ENCODE measurements at regions not wholly inside any gene's neighbourhood (a gene's known extent, or its start where the extent isn't known, plus 50 kb on each side); places are given as distances from the start of the nearest gene placed in this dataset.
"Not testable (repeated sequence)": the region's sequence is repeated elsewhere in the genome, so short reads cannot be mapped to it uniquely, and the experiment has no call there.

DNA sequence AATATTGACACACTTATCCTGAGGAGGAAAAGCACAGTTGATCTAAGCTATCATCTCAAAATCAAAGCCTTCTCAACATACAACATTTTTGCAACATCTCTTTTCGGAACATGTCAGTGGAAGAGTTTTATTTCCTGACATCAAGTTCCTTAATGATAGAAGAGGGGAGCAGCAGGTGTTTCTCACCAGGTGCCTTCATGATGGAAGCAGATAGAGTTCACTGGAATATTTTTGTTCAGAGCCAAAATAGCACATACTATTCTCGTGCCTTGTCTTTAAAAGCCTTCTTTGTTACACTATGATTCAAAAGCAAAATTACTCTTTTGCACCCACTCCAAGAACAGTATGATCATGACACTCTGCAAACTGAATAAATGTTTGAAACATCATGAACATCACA is 176.9 kb upstream of the CCNG1 start:
- Mint-ChIP-seq H3K4me1 (no peaks in the 10 kb centered on the region), H3K4me3 (no peak overlapping the region), H3K9me3 (no peaks in the 10 kb centered on the region), H3K36me3 (ENCODE audit: insufficient read depth) (no peaks in the 10 kb centered on the region), H3K27me3 (no peaks in the 10 kb centered on the region), H3K27ac (ENCODE audit: low read depth) (no peak overlapping the region)
- DNase-seq (ENCODE audit: low spot score in 2 of 2), result no peak
- ATAC-seq (replicated peaks; ENCODE audit: extremely low read depth, poor library complexity, severe bottlenecking), result no peak

DNA sequence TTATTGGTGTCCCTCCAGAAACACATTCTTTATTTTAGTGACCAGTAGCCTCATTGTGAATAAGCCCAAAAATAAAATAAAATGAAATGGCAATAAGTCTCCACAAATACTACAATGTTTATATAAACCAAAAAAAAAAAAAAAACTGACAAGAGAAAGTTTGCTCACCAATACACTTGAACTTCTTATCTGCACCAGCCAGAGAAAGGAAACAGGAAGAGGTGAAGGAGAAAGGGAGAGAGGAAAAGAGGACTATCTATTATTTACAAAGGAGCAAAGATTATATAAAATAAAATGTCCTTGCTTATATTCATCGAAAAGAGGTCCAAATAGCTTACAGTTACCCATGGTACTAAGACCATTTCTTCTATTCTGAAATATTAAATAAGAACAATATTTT is 176.4 kb upstream of the CCNG1 start:
- no peak overlapping the region for H3K27ac Mint-ChIP-seq (ENCODE audit: low read depth)
- H3K4me1 Mint-ChIP-seq, result no peaks in the 10 kb centered on the region
- ATAC-seq (replicated peaks; ENCODE audit: extremely low read depth, poor library complexity, severe bottlenecking) (no peak), DNase-seq (ENCODE audit: low spot score in 2 of 2) (no peak)
- H3K9me3 Mint-ChIP-seq, result no peaks in the 10 kb centered on the region
- H3K4me3 Mint-ChIP-seq, result no peak overlapping the region
- no peaks in the 10 kb centered on the region for H3K36me3 Mint-ChIP-seq (ENCODE audit: insufficient read depth)
- no peaks in the 10 kb centered on the region for H3K27me3 Mint-ChIP-seq

DNA sequence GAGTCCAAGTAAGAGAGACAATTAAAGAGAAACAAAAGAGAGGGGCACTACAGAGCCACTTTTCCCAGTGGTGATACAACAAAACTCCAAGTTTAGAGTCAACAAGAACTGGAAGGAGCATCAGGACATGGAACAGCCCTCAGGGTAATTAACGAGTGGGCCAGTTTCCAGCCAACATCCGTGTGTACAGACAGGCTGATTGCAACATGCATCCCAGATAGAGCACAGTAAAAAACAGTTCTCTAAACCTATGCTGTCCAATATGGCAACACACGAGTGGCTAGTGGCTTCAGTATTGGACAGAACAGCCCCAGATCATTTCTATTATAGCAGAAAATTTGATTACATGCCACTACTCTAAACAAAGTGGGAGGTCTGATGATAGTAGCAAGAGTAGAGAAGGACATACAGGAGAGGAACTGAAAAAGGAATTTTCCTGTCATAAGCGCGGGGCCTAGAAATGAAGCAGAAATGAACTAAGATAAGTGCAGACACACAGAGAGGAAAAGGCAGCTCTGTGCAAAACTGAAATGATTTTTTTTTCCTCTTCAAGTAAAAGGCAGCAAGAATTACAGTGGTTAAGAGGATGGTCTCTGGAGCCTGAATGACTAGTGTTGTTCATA is 175.6 kb upstream of the CCNG1 start:
- no peaks in the 10 kb centered on the region for H3K4me1 Mint-ChIP-seq

DNA sequence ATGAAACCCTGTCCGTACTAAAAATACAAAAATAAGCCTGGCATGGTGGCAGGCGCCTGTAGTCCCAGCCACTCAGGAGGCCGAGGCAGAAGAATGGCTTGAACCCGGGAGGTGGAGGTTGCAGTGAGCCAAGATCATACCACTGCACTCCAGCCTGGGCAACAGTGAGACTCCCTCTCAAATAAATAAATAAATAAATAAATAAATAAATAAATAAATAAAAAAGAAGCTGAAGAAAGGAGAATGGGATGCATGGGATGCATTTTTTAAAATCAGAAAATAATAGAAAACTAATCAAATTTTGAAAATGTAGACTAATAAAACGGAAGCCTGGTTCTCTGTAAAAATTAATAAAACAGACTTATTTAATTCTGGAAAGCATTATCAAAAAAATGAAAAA is 171.1 kb upstream of the CCNG1 start:
- DNase-seq (ENCODE audit: low spot score in 2 of 2); H3K27me3 Mint-ChIP-seq; H3K36me3 Mint-ChIP-seq (ENCODE audit: insufficient read depth); H3K4me1 Mint-ChIP-seq; H3K27ac Mint-ChIP-seq (ENCODE audit: low read depth); H3K9me3 Mint-ChIP-seq; ATAC-seq (replicated peaks; ENCODE audit: extremely low read depth, poor library complexity, severe bottlenecking); H3K4me3 Mint-ChIP-seq: not testable (repeated sequence)

More for the DNA sequence above, 175.6 kb upstream of the CCNG1 start:
- H3K36me3 Mint-ChIP-seq (ENCODE audit: insufficient read depth), result no peaks in the 10 kb centered on the region
- H3K4me3 Mint-ChIP-seq, result no peak overlapping the region
- H3K27me3 Mint-ChIP-seq, result no peaks in the 10 kb centered on the region
- H3K27ac Mint-ChIP-seq (ENCODE audit: low read depth), result no peak overlapping the region
- no peaks in the 10 kb centered on the region for H3K9me3 Mint-ChIP-seq
- ATAC-seq (replicated peaks; ENCODE audit: extremely low read depth, poor library complexity, severe bottlenecking) (no peak), DNase-seq (ENCODE audit: low spot score in 2 of 2) (no peak)

DNA sequence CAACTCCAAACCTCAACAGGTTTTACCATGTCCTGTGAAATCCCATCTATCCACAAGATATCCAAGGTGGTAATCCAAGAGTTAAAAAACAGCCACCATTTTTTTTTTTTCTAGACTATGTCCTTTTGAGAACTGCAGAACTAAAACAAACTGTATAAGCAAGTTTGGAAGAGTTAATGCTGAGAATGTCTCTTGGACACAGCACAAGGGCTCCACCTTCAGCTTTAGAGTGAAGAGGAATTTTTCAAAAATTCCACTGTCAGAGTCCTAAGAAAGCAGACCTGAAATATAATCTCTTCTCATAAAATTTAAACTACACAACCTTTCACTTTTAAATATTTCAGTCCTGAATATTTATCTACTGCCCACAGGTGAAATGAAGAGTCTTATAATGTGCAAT is 167.8 kb upstream of the CCNG1 start:
- no peaks in the 10 kb centered on the region for H3K27me3 Mint-ChIP-seq
- H3K36me3 Mint-ChIP-seq (ENCODE audit: insufficient read depth), result no peaks in the 10 kb centered on the region
- DNase-seq (ENCODE audit: low spot score in 2 of 2), result no peak
- ATAC-seq (replicated peaks; ENCODE audit: extremely low read depth, poor library complexity, severe bottlenecking), result no peak
- H3K27ac Mint-ChIP-seq (ENCODE audit: low read depth), result no peak overlapping the region
- no peaks in the 10 kb centered on the region for H3K4me1 Mint-ChIP-seq
- H3K9me3 Mint-ChIP-seq, result no peaks in the 10 kb centered on the region
- H3K4me3 Mint-ChIP-seq, result no peak overlapping the region

DNA sequence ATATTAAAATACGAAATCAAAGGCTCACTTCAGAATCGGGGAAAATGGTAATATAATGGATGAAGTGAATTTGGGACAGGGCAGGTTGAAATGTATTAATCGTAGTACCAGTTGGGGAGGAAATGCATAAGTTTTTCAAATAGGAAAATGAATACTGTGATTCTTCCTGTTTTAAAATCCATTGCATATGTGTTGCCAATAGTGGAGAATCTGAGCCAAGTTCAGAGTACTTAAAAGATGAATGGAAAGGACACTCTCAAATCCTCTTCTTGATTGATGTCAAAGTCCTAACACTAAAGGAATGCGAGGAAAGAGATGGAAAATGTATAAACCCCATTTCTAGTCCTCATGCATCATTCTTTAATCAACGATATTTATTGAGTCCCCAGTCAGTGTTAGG is 160.9 kb upstream of the CCNG1 start:
- ATAC-seq (replicated peaks; ENCODE audit: extremely low read depth, poor library complexity, severe bottlenecking), result no peak
- Mint-ChIP-seq H3K4me3 (no peak overlapping the region), H3K4me1 (no peaks in the 10 kb centered on the region), H3K9me3 (peaks cover 4% of the 10 kb centered on the region), H3K36me3 (ENCODE audit: insufficient read depth) (no peaks in the 10 kb centered on the region), H3K27me3 (no peaks in the 10 kb centered on the region), H3K27ac (ENCODE audit: low read depth) (no peak overlapping the region)
- DNase-seq (ENCODE audit: low spot score in 2 of 2), result no peak

DNA sequence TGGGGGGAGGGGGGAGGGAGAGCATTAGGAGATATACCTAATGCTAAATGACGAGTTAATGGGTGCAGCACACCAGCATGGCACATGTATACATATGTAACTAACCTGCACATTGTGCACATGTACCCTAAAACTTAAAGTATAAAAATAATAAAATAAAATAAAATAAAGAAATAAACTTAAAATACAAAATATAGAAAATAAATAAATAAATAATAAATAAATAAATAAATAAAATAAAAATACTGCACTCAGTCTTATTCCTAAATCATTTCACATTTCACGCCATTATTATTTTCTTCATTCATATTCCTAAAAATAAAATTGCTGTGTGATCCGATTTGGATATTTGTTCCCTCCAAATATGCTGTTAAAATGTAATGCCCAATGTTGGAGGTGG is 156.5 kb upstream of the CCNG1 start:
- not testable (repeated sequence) for ATAC-seq (replicated peaks; ENCODE audit: extremely low read depth, poor library complexity, severe bottlenecking); H3K36me3 Mint-ChIP-seq (ENCODE audit: insufficient read depth); H3K4me3 Mint-ChIP-seq; H3K9me3 Mint-ChIP-seq; DNase-seq (ENCODE audit: low spot score in 2 of 2); H3K4me1 Mint-ChIP-seq; H3K27ac Mint-ChIP-seq (ENCODE audit: low read depth); H3K27me3 Mint-ChIP-seq

DNA sequence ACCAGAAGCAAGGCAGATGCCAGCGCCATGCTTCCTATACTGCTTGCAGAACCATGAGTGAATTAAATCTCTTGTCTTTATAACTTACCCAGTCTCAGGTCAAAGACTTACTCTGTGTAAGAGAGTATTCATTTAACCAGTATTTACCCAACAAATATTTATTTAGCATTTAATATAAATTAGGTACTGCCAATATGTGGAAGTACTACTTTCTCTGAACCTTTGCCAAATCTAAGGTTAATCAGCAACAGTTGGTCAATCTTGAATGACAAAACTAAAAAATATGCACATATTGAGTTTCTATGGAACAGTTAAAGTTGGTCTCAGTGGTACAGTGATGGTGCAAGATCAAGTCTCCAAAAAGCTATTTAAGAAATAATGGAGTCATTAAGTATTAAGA is 155.9 kb upstream of the CCNG1 start:
- Mint-ChIP-seq H3K9me3 (peaks cover 5% of the 10 kb centered on the region), H3K4me1 (no peaks in the 10 kb centered on the region), H3K4me3 (no peak overlapping the region), H3K27me3 (no peaks in the 10 kb centered on the region), H3K27ac (ENCODE audit: low read depth) (no peak overlapping the region), H3K36me3 (ENCODE audit: insufficient read depth) (no peaks in the 10 kb centered on the region)
- no peak for ATAC-seq (replicated peaks; ENCODE audit: extremely low read depth, poor library complexity, severe bottlenecking)
- DNase-seq (ENCODE audit: low spot score in 2 of 2), result no peak

DNA sequence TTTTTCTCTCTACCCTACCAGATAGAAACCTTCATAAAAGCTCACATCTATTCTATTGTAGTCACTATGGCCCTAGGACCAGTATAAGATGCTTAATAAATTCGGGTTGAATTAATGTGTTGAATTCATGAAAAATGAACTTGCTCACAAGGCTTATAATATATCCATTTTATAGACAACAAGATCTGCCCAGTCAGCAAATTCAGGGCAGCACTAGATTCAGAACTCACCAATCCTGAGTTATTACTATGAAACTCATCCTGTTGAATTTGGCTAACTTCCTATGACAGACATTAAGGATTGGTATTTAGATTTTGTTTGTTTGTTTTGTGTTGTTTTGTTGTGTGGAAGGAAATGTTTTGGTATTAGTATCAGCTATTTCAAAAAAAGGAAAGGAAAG is 143.6 kb upstream of the CCNG1 start:
- Mint-ChIP-seq H3K27ac (ENCODE audit: low read depth) (no peak overlapping the region), H3K4me3 (no peak overlapping the region)
- no peak for ATAC-seq (replicated peaks; ENCODE audit: extremely low read depth, poor library complexity, severe bottlenecking)

DNA sequence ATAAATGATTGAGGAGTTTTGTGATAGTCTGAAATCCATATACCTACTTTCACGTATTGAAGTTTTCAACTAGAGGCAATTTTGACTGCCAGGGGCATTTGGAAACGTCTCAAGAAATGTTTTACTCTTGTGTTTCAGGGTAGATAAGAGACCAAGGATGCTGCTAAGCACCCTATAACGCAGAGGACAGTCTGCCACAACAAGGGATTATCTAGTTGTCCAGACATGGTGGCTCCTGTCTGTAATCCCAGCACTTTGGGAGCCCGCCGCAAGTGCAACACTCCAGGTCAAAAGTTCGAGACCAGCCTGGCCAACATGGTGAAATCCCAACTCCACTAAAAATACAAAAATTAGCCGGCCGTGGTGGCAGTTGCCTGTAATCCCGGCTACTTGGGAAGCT is 133.7 kb upstream of the CCNG1 start:
- H3K36me3 Mint-ChIP-seq (ENCODE audit: insufficient read depth), result peaks cover 2% of the 10 kb centered on the region

More for the DNA sequence above, 143.6 kb upstream of the CCNG1 start:
- Mint-ChIP-seq H3K36me3 (ENCODE audit: insufficient read depth) (no peaks in the 10 kb centered on the region), H3K27me3 (peaks cover 33% of the 10 kb centered on the region), H3K4me1 (no peaks in the 10 kb centered on the region), H3K9me3 (no peaks in the 10 kb centered on the region)
- DNase-seq (ENCODE audit: low spot score in 2 of 2), result no peak

DNA sequence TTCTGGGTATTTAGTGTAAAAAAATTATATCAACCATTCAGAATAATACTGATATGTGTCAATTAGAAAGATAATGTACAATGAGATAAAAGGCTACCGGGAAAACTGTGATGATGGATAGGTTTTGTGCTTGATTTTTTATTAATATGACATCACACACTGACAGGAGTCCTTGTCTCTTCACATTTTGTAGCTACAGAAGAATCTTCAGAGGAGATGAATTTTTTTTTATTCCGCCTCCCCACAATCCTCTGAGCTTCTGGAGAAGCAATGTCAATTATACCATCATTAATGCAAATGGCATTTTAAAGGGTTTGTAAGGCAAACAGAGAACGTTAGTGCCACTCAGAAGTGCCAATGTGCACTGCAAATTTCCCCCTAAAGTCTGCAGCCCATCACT is 131.7 kb upstream of the CCNG1 start:
- ATAC-seq (replicated peaks; ENCODE audit: extremely low read depth, poor library complexity, severe bottlenecking), result no peak
- DNase-seq (ENCODE audit: low spot score in 2 of 2), result no peak
- Mint-ChIP-seq H3K4me3 (no peak overlapping the region), H3K9me3 (no peaks in the 10 kb centered on the region), H3K4me1 (no peaks in the 10 kb centered on the region), H3K27me3 (peaks cover 27% of the 10 kb centered on the region), H3K36me3 (ENCODE audit: insufficient read depth) (peaks cover 2% of the 10 kb centered on the region), H3K27ac (ENCODE audit: low read depth) (no peak overlapping the region)

More for the DNA sequence above, 133.7 kb upstream of the CCNG1 start:
- Mint-ChIP-seq H3K4me3 (no peak overlapping the region), H3K9me3 (no peaks in the 10 kb centered on the region), H3K27ac (ENCODE audit: low read depth) (no peak overlapping the region), H3K27me3 (peaks cover 40% of the 10 kb centered on the region), H3K4me1 (no peaks in the 10 kb centered on the region)
- ATAC-seq (replicated peaks; ENCODE audit: extremely low read depth, poor library complexity, severe bottlenecking), result no peak
- no peak for DNase-seq (ENCODE audit: low spot score in 2 of 2)

DNA sequence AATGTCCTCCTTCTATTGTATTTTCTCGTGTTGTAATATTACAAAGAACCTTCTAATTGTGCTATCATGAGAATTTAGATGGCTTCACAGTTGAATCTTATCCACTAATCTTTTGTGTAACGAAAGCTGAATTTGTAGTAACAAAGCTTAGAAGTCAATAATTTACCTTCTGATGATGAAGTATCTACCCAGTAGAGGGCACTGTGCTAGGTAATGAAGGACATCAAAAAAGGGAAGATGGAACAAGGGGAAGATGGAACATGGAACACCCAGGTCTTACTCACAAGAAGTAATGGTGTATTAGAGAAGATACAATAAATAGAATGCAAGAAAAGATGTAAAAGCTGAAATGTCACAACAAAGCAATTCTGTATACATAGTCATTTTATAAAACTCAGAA is 131.0 kb upstream of the CCNG1 start:
- H3K27ac Mint-ChIP-seq (ENCODE audit: low read depth), result no peak overlapping the region
- H3K4me1 Mint-ChIP-seq, result no peaks in the 10 kb centered on the region
- H3K4me3 Mint-ChIP-seq, result no peak overlapping the region
- no peak for DNase-seq (ENCODE audit: low spot score in 2 of 2)
- peaks cover 24% of the 10 kb centered on the region for H3K27me3 Mint-ChIP-seq
- H3K9me3 Mint-ChIP-seq, result no peaks in the 10 kb centered on the region
- no peak for ATAC-seq (replicated peaks; ENCODE audit: extremely low read depth, poor library complexity, severe bottlenecking)
- H3K36me3 Mint-ChIP-seq (ENCODE audit: insufficient read depth), result peaks cover 2% of the 10 kb centered on the region

DNA sequence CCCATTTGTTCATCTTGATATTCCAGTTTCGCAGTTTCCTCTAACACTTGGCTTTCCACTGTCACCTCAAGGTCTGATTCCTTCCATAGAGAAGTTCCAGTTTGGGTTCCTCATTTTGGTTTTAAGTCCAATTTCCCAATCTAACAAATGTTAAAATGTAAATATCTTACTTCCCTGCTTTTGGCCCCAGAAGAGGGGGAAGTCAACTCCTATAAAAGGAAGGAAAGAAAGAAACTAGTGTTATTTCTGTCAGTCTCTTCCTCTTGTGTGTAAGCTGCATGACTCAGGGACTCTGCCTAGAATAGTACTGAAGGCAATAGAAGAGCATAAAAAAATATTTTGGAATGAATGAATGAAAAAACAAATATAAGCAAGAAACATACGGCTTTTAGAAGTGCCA is 127.5 kb upstream of the CCNG1 start:
- ATAC-seq (replicated peaks; ENCODE audit: extremely low read depth, poor library complexity, severe bottlenecking) (no peak), DNase-seq (ENCODE audit: low spot score in 2 of 2) (no peak)
- no peak overlapping the region for H3K27ac Mint-ChIP-seq (ENCODE audit: low read depth)

DNA sequence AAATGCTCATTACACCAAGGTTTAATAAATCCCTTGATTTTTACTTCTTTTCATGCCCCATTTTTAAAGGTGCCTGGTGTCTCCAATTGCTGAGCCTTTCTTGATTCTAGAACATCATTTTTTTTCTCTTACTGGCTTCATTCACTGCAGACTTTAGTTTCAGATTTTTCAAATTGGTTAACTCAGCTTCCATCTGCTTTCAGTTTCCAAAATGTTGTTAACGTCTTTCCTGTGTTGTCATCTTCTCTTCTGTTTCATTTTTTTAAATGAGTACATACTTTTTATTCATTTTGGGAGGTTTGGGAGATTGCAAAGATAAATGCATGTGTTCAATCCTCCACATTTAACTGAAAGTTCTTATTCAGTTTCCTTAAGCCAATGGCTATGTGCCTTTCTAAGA is 126.4 kb upstream of the CCNG1 start:
- H3K27me3 Mint-ChIP-seq, result peaks cover 9% of the 10 kb centered on the region
- ATAC-seq (replicated peaks; ENCODE audit: extremely low read depth, poor library complexity, severe bottlenecking) (no peak), DNase-seq (ENCODE audit: low spot score in 2 of 2) (no peak)
- no peak overlapping the region for H3K27ac Mint-ChIP-seq (ENCODE audit: low read depth)
- peaks cover 6% of the 10 kb centered on the region for H3K9me3 Mint-ChIP-seq
- no peaks in the 10 kb centered on the region for H3K4me1 Mint-ChIP-seq
- no peaks in the 10 kb centered on the region for H3K36me3 Mint-ChIP-seq (ENCODE audit: insufficient read depth)
- no peak overlapping the region for H3K4me3 Mint-ChIP-seq

More for the DNA sequence above, 127.5 kb upstream of the CCNG1 start:
- no peaks in the 10 kb centered on the region for H3K4me1 Mint-ChIP-seq
- peaks cover 9% of the 10 kb centered on the region for H3K27me3 Mint-ChIP-seq
- no peaks in the 10 kb centered on the region for H3K36me3 Mint-ChIP-seq (ENCODE audit: insufficient read depth)
- H3K9me3 Mint-ChIP-seq, result peaks cover 6% of the 10 kb centered on the region
- H3K4me3 Mint-ChIP-seq, result no peak overlapping the region

Data from central memory CD8-positive, alpha-beta T cell (primary cell).